T-helper 17 cell (primary cell): ENCODE measurements at regions not wholly inside any gene's neighbourhood (a gene's known extent, or its start where the extent isn't known, plus 50 kb on each side); places are given as distances from the start of the nearest gene placed in this dataset.
"Not testable (repeated sequence)": the region's sequence is repeated elsewhere in the genome, so short reads cannot be mapped to it uniquely, and the experiment has no call there.

Source experiments
- ATAC-seq: fragments of 150-1000 bp; cut with Tn5 transposase; 2 replicates; pipeline ENCODE4 v1.10.0; 2021; ENCODE audit warnings: mild to moderate bottlenecking, moderate library complexity
- DNase-seq, 3 donors: peaks; one replicate each; pipeline versions ENCODE4 v3.0.0 to v3.0.0-alpha.2; 2020 to 2021
- H3K9me3 ChIP-seq: one replicate; pipeline ENCODE4 v1.7.0; 2013; ENCODE audit warnings: low read length, mild to moderate bottlenecking; ENCODE audit not compliant: control insufficient read depth, poor library complexity, severe bottlenecking
- H3K27ac Mint-ChIP-seq: one replicate; pipeline ENCODE4 v1.8.0; 2022; ENCODE audit warnings: mild to moderate bottlenecking, moderate library complexity, mixed read lengths
- H3K27me3 Mint-ChIP-seq: one replicate; pipeline ENCODE4 v1.8.0; 2022; ENCODE audit warnings: mixed read lengths
- H3K36me3 Mint-ChIP-seq: one replicate; pipeline ENCODE4 v1.8.0; 2022; ENCODE audit warnings: low read depth, mixed read lengths
- H3K4me1 Mint-ChIP-seq: one replicate; pipeline ENCODE4 v1.8.0; 2022; ENCODE audit warnings: mild to moderate bottlenecking, mixed read lengths
- H3K4me3 Mint-ChIP-seq: one replicate; pipeline ENCODE4 v1.8.0; 2022; ENCODE audit warnings: mild to moderate bottlenecking, moderate library complexity, mixed read lengths

GRCh38 chr3:170802164-170803151 is 67.5 kb downstream of the RPL22L1 start:
- Mint-ChIP-seq H3K27ac (no peak overlapping the region), H3K27me3 (peaks cover 58% of the 10 kb centered on the region), H3K4me3 (no peak overlapping the region), H3K4me1 (peaks cover 4% of the 10 kb centered on the region), H3K36me3 (peaks cover 10% of the 10 kb centered on the region)
- no peak for DNase-seq
- no peaks in the 10 kb centered on the region for H3K9me3 ChIP-seq
- ATAC-seq = no peak

DNA sequence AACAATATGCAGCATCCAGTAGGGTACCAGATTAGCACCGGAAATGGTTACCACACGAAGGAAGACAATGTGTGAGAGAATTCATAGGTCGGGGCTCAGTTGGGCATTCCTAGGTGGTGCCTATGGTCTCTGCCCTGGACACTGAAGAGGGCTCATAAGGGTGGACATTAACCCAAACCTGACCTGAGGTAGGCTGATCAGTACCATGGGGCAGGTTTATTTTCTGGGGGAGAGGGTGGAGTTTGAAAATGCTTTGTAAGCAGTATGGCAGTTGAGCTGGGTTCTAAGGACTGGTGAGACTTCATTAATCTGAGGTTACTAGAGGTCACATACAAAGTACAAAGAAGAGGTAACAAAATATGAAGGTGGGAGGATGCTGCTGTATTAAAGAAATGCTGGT is 68.4 kb downstream of the RPL22L1 start:
- DNase-seq = no peak
- Mint-ChIP-seq H3K4me3 (no peak overlapping the region), H3K4me1 (peaks cover 4% of the 10 kb centered on the region), H3K36me3 (peaks cover 10% of the 10 kb centered on the region), H3K27me3 (peaks cover 60% of the 10 kb centered on the region), H3K27ac (no peak overlapping the region)
- no peaks in the 10 kb centered on the region for H3K9me3 ChIP-seq
- no peak for ATAC-seq

DNA sequence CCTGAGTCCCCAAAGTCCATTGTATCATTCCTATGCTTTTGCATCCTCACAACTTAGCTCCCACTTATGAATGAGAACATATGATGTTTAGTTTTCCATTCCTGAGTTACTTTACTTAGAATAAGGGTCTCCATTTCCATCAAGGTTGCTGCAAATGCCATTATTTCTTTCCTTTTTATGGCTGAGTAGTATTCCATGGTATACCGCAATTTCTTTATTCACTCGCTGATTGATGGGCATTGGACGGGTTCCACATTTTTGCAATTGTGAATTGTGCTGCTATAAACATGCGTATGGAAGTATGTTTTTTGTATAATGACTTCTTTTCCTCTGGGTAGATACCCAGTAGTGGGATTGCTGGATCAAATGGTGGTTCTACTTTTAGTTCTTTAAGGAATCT is 69.7 kb downstream of the RPL22L1 start:
- H3K4me1 Mint-ChIP-seq, H3K4me3 Mint-ChIP-seq, ATAC-seq, H3K27ac Mint-ChIP-seq, H3K9me3 ChIP-seq, H3K36me3 Mint-ChIP-seq, DNase-seq: not testable (repeated sequence)
- peaks cover 55% of the 10 kb centered on the region for H3K27me3 Mint-ChIP-seq

DNA sequence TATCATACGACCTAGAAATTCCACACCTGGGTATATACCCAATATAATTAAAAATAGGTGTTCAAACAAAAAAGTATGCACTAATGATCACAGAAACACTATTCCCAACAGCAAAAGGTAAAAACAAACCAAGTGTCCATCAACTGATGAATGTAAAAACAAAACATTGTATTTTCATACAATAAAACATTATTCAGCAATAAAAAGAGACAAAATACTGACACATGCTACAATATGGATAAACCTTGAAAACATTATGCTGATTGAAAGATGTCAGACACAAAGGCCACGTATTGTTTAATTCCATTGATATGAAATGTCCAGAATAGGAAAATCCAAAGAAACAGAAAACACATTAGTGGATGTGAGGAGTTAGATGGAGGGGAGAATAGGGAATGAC is 71.0 kb downstream of the RPL22L1 start:
- no peaks in the 10 kb centered on the region for H3K9me3 ChIP-seq
- Mint-ChIP-seq H3K36me3 (peaks cover 5% of the 10 kb centered on the region), H3K4me1 (peaks cover 4% of the 10 kb centered on the region), H3K27me3 (peaks cover 54% of the 10 kb centered on the region), H3K4me3 (no peak overlapping the region), H3K27ac (no peak overlapping the region)
- no peak for ATAC-seq
- DNase-seq = no peak

GRCh38 chr3:170797685-170798084 is 72.3 kb downstream of the RPL22L1 start:
- Mint-ChIP-seq H3K4me1 (peaks cover 4% of the 10 kb centered on the region), H3K27ac (no peak overlapping the region), H3K27me3 (peaks cover 45% of the 10 kb centered on the region), H3K36me3 (peaks cover 4% of the 10 kb centered on the region), H3K4me3 (no peak overlapping the region)
- no peaks in the 10 kb centered on the region for H3K9me3 ChIP-seq
- ATAC-seq (no peak), DNase-seq (no peak)

GRCh38 chr3:170792471-170792870 is 77.5 kb downstream of the RPL22L1 start:
- Mint-ChIP-seq H3K4me1 (no peaks in the 10 kb centered on the region), H3K4me3 (no peak overlapping the region), H3K36me3 (no peaks in the 10 kb centered on the region), H3K27ac (no peak overlapping the region), H3K27me3 (peaks cover 26% of the 10 kb centered on the region)
- H3K9me3 ChIP-seq = no peaks in the 10 kb centered on the region
- ATAC-seq (no peak), DNase-seq (no peak)

- no peak for ATAC-seq
- DNase-seq = no peak
- Mint-ChIP-seq H3K36me3 (no peaks in the 10 kb centered on the region), H3K4me3 (no peak overlapping the region), H3K27me3 (peaks cover 25% of the 10 kb centered on the region), H3K4me1 (no peaks in the 10 kb centered on the region), H3K27ac (no peak overlapping the region)
- no peaks in the 10 kb centered on the region for H3K9me3 ChIP-seq
These were observed 79.3 kb downstream of the RPL22L1 start for GRCh38 chr3:170790647-170791046.

GRCh38 chr3:170787464-170787863 is 82.5 kb downstream of the RPL22L1 start:
- DNase-seq (no peak), ATAC-seq (no peak)
- Mint-ChIP-seq H3K27ac (no peak overlapping the region), H3K4me1 (no peaks in the 10 kb centered on the region), H3K4me3 (no peak overlapping the region), H3K36me3 (peaks cover 3% of the 10 kb centered on the region), H3K27me3 (peaks cover 45% of the 10 kb centered on the region)
- H3K9me3 ChIP-seq = no peaks in the 10 kb centered on the region

DNA sequence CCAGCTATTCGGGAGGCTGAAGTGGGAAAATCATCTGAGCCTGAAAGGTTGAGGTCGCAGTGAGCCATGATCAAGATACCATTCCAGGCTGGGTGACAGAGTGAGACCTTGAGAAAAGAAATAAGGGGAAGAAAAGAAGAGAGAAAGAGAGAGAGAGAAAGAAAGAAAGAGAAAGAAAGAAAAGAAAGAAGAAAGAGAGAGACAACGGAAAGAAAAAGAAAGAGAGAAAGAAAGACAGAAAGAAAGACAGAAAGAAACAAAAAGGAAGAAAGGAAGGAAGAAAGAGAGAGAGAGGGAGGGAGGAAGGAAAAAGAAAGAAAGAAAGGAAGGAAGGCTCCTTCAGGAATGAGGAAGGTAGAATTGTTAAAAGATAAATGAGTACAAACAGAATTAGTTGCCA is 84.5 kb downstream of the RPL22L1 start:
- no peak for DNase-seq
- Mint-ChIP-seq H3K27ac (no peak overlapping the region), H3K4me1 (no peaks in the 10 kb centered on the region), H3K4me3 (no peak overlapping the region), H3K36me3 (peaks cover 3% of the 10 kb centered on the region), H3K27me3 (peaks cover 50% of the 10 kb centered on the region)
- ATAC-seq = no peak
- H3K9me3 ChIP-seq = no peaks in the 10 kb centered on the region

DNA sequence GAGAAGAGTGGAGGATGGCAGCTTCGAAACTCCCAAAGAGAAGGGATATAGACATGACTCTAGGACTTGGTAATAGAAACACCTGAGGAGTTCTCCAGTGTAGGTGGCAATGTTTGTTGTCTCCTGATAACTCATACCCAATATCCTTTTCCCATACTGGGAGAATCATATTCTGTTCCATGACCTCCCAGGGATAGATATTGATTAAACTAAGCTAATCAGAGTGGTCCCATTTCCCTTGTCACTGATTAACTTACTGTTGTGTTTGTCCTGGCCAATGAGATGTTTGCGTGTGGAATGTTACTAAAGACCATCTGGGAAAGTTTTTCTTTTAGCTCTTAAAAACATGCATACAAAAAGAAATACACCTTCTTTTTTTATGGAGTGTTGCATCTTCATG is 85.6 kb downstream of the RPL22L1 start:
- Mint-ChIP-seq H3K36me3 (peaks cover 3% of the 10 kb centered on the region), H3K4me1 (no peaks in the 10 kb centered on the region), H3K4me3 (no peak overlapping the region), H3K27me3 (peaks cover 50% of the 10 kb centered on the region), H3K27ac (no peak overlapping the region)
- ATAC-seq (no peak), DNase-seq (no peak)
- H3K9me3 ChIP-seq = no peaks in the 10 kb centered on the region

DNA sequence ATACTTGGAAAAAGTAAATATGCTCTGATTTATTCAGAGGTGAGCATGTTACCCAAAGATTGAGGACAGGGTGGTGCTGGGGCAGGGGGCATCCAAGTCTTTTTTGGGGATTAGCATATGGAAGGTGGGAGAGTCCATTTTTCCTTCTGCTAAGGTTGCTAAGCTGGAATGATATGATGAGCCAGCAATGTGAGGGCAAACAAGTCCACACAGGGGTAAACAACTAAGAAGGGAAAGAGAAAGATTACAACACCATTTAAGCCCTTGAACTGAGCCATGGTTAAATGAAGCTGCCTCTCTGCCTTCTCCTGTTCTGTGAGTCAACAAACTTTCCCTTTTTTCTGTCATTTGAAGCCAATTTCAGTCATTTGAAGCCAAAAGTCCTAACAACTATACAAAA is 89.0 kb downstream of the RPL22L1 start:
- ATAC-seq (no peak), DNase-seq (no peak)
- Mint-ChIP-seq H3K27ac (no peak overlapping the region), H3K4me3 (no peak overlapping the region), H3K36me3 (peaks cover 3% of the 10 kb centered on the region), H3K27me3 (peaks cover 55% of the 10 kb centered on the region), H3K4me1 (no peaks in the 10 kb centered on the region)
- H3K9me3 ChIP-seq = no peaks in the 10 kb centered on the region

DNA sequence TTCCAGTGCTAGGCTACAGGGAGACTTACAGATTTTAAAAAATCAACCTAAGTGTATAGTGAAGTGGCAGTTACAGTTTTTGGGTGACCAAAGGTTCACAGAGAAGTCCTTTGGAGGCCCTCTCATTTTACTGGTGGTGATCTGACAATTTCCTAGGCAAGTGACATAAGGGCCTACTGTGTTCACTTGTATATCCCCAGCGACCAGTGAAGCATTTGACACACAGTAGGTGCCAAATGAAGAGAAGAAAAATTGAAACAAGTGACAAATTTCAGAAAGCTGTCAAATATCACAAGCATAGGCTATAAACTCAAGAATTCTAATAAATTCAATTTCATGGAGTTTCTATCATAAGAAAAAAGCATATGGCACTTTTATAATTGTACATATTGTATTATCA is 89.5 kb downstream of the RPL22L1 start:
- ATAC-seq (no peak), DNase-seq (no peak)
- Mint-ChIP-seq H3K27me3 (peaks cover 55% of the 10 kb centered on the region), H3K36me3 (peaks cover 2% of the 10 kb centered on the region), H3K27ac (no peak overlapping the region), H3K4me3 (no peak overlapping the region), H3K4me1 (no peaks in the 10 kb centered on the region)
- no peaks in the 10 kb centered on the region for H3K9me3 ChIP-seq

- Mint-ChIP-seq H3K4me3 (no peak overlapping the region), H3K27me3 (peaks cover 45% of the 10 kb centered on the region), H3K27ac (no peak overlapping the region), H3K36me3 (no peaks in the 10 kb centered on the region), H3K4me1 (no peaks in the 10 kb centered on the region)
- no peak for ATAC-seq
- no peak for DNase-seq
- H3K9me3 ChIP-seq = no peaks in the 10 kb centered on the region
These were observed 91.5 kb downstream of the RPL22L1 start for GRCh38 chr3:170778240-170779217.
